Ishikawa (cell line): ENCODE measurements at regions not wholly inside any gene's neighbourhood (a gene's known extent, or its start where the extent isn't known, plus 50 kb on each side); places are given as distances from the start of the nearest gene placed in this dataset.

ENCODE experiments used
- CEBPB ChIP-seq: IDR thresholded peaks from 2 replicates; pipeline ENCODE4 v1.6.1; 2012
- CREB1 ChIP-seq: IDR thresholded peaks from 2 replicates; pipeline ENCODE4 v1.6.1; 2012; ENCODE audit warnings: low read depth
- EP300 ChIP-seq: IDR thresholded peaks from 2 replicates; pipeline ENCODE4 v1.6.1; 2012; ENCODE audit warnings: borderline replicate concordance
- FOXM1 ChIP-seq: IDR thresholded peaks from 2 replicates; pipeline ENCODE4 v1.6.1; 2012; ENCODE audit warnings: low read depth, borderline replicate concordance
- MAX ChIP-seq: IDR thresholded peaks from 2 replicates; pipeline ENCODE4 v1.6.1; 2012
- RAD21 ChIP-seq: IDR thresholded peaks from 2 replicates; pipeline ENCODE4 v1.6.1; 2012; ENCODE audit warnings: low read depth
- REST ChIP-seq: IDR thresholded peaks from 2 replicates; pipeline ENCODE4 v1.6.1; 2012; ENCODE audit warnings: low read depth, mild to moderate bottlenecking
- TAF1 ChIP-seq: IDR thresholded peaks from 2 replicates; pipeline ENCODE4 v1.6.1; 2012; ENCODE audit warnings: low read depth, mild to moderate bottlenecking
- TEAD4 ChIP-seq: IDR thresholded peaks from 2 replicates; pipeline ENCODE4 v1.6.1; 2012
- YY1 ChIP-seq: IDR thresholded peaks from 2 replicates; pipeline ENCODE4 v1.6.1; 2012; ENCODE audit warnings: low read depth
- ZBTB7A ChIP-seq: IDR thresholded peaks from 2 replicates; pipeline ENCODE4 v1.6.1; 2012; ENCODE audit warnings: low read depth
- TF ChIP-seq, protein P1 (sequence below): IDR thresholded peaks from 2 replicates; pipeline ENCODE4 v1.6.1; 2012

GRCh38 chr2:240350006-240350355 is 85.5 kb upstream of the GPC1 start:
- TF ChIP-seq CEBPB (no peak), FOXM1 (no peak), RAD21 (no peak), REST (no peak), EP300 (no peak), MAX (no peak), ZBTB7A (no peak), TEAD4 (no peak), YY1 (no peak), TAF1 (no peak), CREB1 (no peak)
- TF ChIP-seq, protein P1, sequence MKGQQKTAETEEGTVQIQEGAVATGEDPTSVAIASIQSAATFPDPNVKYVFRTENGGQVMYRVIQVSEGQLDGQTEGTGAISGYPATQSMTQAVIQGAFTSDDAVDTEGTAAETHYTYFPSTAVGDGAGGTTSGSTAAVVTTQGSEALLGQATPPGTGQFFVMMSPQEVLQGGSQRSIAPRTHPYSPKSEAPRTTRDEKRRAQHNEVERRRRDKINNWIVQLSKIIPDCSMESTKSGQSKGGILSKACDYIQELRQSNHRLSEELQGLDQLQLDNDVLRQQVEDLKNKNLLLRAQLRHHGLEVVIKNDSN = no peak
